IPS-NIHi7 (cell line): ENCODE measurements at regions not wholly inside any gene's neighbourhood (a gene's known extent, or its start where the extent isn't known, plus 50 kb on each side); places are given as distances from the start of the nearest gene placed in this dataset.

ENCODE experiments used
- DNase-seq: peaks from one replicate; pipeline ENCODE4 v3.0.0; 2012; ENCODE audit warnings: mixed read lengths; ENCODE audit errors: extremely low spot score

- DNase-seq: no peak
These were observed 563.5 kb upstream of the B3GALT2 start for GRCh38 chr1:193749868-193750267.

- DNase-seq: no peak
These were observed 561.2 kb upstream of the B3GALT2 start for GRCh38 chr1:193747579-193747978.

- DNase-seq: peak; percentile 15
These were observed 554.8 kb upstream of the B3GALT2 start for GRCh38 chr1:193741228-193741627.

- no peak for DNase-seq
These were observed 554.3 kb upstream of the B3GALT2 start for GRCh38 chr1:193740762-193741161.

- DNase-seq: no peak
These were observed 550.1 kb upstream of the B3GALT2 start for GRCh38 chr1:193736507-193736906.

GRCh38 chr1:193733674-193734073 lies 547.3 kb upstream of the B3GALT2 start:
- DNase-seq: no peak

GRCh38 chr1:193730017-193730416 lies 543.6 kb upstream of the B3GALT2 start:
- no peak for DNase-seq

GRCh38 chr1:193729429-193729828 lies 543.0 kb upstream of the B3GALT2 start:
- DNase-seq: no peak

GRCh38 chr1:193727850-193728249 lies 541.4 kb upstream of the B3GALT2 start:
- DNase-seq: no peak

GRCh38 chr1:193726722-193727121 lies 540.3 kb upstream of the B3GALT2 start:
- no peak for DNase-seq

GRCh38 chr1:193712392-193712791 lies 526.0 kb upstream of the B3GALT2 start:
- no peak for DNase-seq

GRCh38 chr1:193709607-193710006 lies 523.2 kb upstream of the B3GALT2 start:
- DNase-seq: no peak

GRCh38 chr1:193707271-193708021 lies 521.0 kb upstream of the B3GALT2 start:
- DNase-seq: no peak

GRCh38 chr1:193706766-193707165 lies 520.4 kb upstream of the B3GALT2 start:
- DNase-seq: no peak

GRCh38 chr1:193705554-193705981 lies 519.2 kb upstream of the B3GALT2 start:
- DNase-seq: no peak

GRCh38 chr1:193703655-193704054 lies 517.2 kb upstream of the B3GALT2 start:
- DNase-seq: no peak

GRCh38 chr1:193703121-193703520 lies 516.7 kb upstream of the B3GALT2 start:
- DNase-seq: no peak

GRCh38 chr1:193701759-193702158 lies 515.3 kb upstream of the B3GALT2 start:
- DNase-seq: no peak

- DNase-seq: no peak
These were observed 514.4 kb upstream of the B3GALT2 start for GRCh38 chr1:193700710-193701355.

- DNase-seq: no peak
These were observed 512.8 kb upstream of the B3GALT2 start for GRCh38 chr1:193699261-193699660.

GRCh38 chr1:193697776-193698175 lies 511.4 kb upstream of the B3GALT2 start:
- DNase-seq: no peak

GRCh38 chr1:193697115-193697762 lies 510.8 kb upstream of the B3GALT2 start:
- peak; percentile 14 for DNase-seq

- DNase-seq: no peak
These were observed 508.3 kb upstream of the B3GALT2 start for GRCh38 chr1:193694741-193695140.
